Erythroblast (primary cell): ENCODE measurements at regions not wholly inside any gene's neighbourhood (a gene's known extent, or its start where the extent isn't known, plus 50 kb on each side); places are given as distances from the start of the nearest gene placed in this dataset.

Experiments
- GATA1 ChIP-seq: IDR thresholded peaks from 2 replicates; pipeline ENCODE4 v1.6.1; 2011; ENCODE audit warnings: low read depth, mild to moderate bottlenecking, control low read depth, low read length, moderate library complexity
- POLR2A ChIP-seq: IDR thresholded peaks from 2 replicates; pipeline ENCODE4 v1.6.1; 2011; ENCODE audit warnings: mild to moderate bottlenecking, low read length

- TF ChIP-seq POLR2A: no peak
- TF ChIP-seq GATA1: no peak
These were observed 158.8 kb upstream of the SPRY2 start for GRCh38 chr13:80499536-80500290.
